ENCODE measurements at regions not wholly inside any gene's neighbourhood (a gene's known extent, or its start where the extent isn't known, plus 50 kb on each side); places are given as distances from the start of the nearest gene placed in this dataset.

DNA sequence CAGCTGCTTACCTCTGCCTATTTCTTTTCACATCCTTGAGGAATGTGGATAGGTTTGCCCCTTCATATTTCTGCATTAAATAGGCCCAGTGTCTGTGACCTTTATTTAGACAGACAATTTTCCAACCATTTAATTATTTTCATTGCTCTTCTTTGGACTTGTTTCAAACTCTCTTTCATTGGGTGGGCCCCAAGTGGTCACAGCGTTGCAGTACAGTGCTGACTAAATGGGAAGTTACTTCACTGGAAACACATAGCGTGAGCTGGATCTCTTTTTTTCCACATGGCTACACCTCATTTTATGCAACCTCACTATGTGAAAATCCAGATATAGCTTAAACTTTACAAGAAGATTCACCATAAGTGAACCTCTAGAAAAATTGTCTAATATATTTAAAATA lies 438.9 kb downstream of the ADAMTS20 start:
- TF ChIP-seq POLR2AphosphoS5 (IDR thresholded peaks at IDR 0.05), result no peak
- TF ChIP-seq CTCF (IDR thresholded peaks at IDR 0.05), result no peak
- TF ChIP-seq POLR2A (IDR thresholded peaks at IDR 0.05), result no peak
- no peak for TF ChIP-seq EP300 (IDR thresholded peaks at IDR 0.05)
